Liver (tissue), 8 donors: ENCODE measurements at regions not wholly inside any gene's neighbourhood (a gene's known extent, or its start where the extent isn't known, plus 50 kb on each side); places are given as distances from the start of the nearest gene placed in this dataset.

Source experiments
- DNase-seq: peaks from one replicate; pipeline ENCODE4 v3.0.0-alpha.2; 2017; ENCODE audit warnings: low spot score
- H3K27ac ChIP-seq, 2 donors: one replicate each; pipeline ENCODE4 v1.7.0; 2013; ENCODE audit warnings: inconsistent platforms in 2 of 2, low read length in 2 of 2, control low read depth in 1 of 2, low read depth in 1 of 2, mild to moderate bottlenecking in 1 of 2
- H3K27me3 ChIP-seq, 4 donors: one replicate each; pipeline versions ENCODE4 v1.6.1 to v1.7.0; 2013; ENCODE audit warnings: low read length in 3 of 4, inconsistent platforms in 1 of 4, mild to moderate bottlenecking in 1 of 4, moderate library complexity in 1 of 4; ENCODE audit not compliant: control insufficient read depth in 4 of 4, insufficient read depth in 4 of 4
- H3K36me3 ChIP-seq, 4 donors: one replicate each; pipeline versions ENCODE4 v1.6.1 to v1.7.0; 2013; ENCODE audit warnings: low read length in 3 of 4, mild to moderate bottlenecking in 3 of 4, low read depth in 1 of 4, moderate library complexity in 1 of 4; ENCODE audit not compliant: control insufficient read depth in 4 of 4, insufficient read depth in 3 of 4
- H3K4me1 ChIP-seq, 4 donors: one replicate each; pipeline versions ENCODE4 v1.6.1 to v1.7.0; 2013; ENCODE audit warnings: low read length in 3 of 4, mild to moderate bottlenecking in 3 of 4, moderate library complexity in 1 of 4; ENCODE audit not compliant: control insufficient read depth in 4 of 4, insufficient read depth in 4 of 4
- H3K4me3 ChIP-seq, 3 donors: one replicate each; pipeline versions ENCODE4 v1.6.1 to v1.7.0; 2013; ENCODE audit warnings: low read length in 3 of 3, control low read depth in 1 of 3, low read depth in 1 of 3, mild to moderate bottlenecking in 1 of 3
- H3K9ac ChIP-seq, 2 donors: one replicate each; pipeline ENCODE4 v1.7.0; 2013; ENCODE audit warnings: low read length in 2 of 2, mild to moderate bottlenecking in 2 of 2, moderate library complexity in 2 of 2, control low read depth in 1 of 2, low read depth in 1 of 2
- H3K9me3 ChIP-seq, 4 donors: one replicate each; pipeline versions ENCODE4 v1.6.1 to v1.7.0; 2013; ENCODE audit warnings: low read length in 3 of 4; ENCODE audit not compliant: control insufficient read depth in 4 of 4
- FOXA1 ChIP-seq: IDR thresholded peaks from 2 replicates; pipeline ENCODE4 v1.6.1; 2016; ENCODE audit warnings: antibody characterized with exemption
- FOXA2 ChIP-seq: IDR thresholded peaks from 2 replicates; pipeline ENCODE4 v1.6.1; 2016; ENCODE audit warnings: antibody characterized with exemption
- GABPA ChIP-seq, 2 donors: IDR thresholded peaks in 1 of 2; conservative IDR thresholded peaks in 1 of 2; 2 replicates each; pipeline ENCODE4 v1.6.1; 2016; ENCODE audit warnings: antibody characterized with exemption in 2 of 2, mild to moderate bottlenecking in 1 of 2, moderate library complexity in 1 of 2
- HNF4A ChIP-seq, 2 donors: conservative IDR thresholded peaks; 2 replicates each; pipeline ENCODE4 v1.6.1; 2016; ENCODE audit warnings: antibody characterized with exemption in 2 of 2, mild to moderate bottlenecking in 2 of 2
- HNF4G ChIP-seq: IDR thresholded peaks from 2 replicates; pipeline ENCODE4 v1.6.1; 2016; ENCODE audit warnings: antibody characterized with exemption
- JUND ChIP-seq, 2 donors: IDR thresholded peaks; 2 replicates each; pipeline ENCODE4 v1.6.1; 2016; ENCODE audit warnings: antibody characterized with exemption in 2 of 2
- NR2F2 ChIP-seq: IDR thresholded peaks from 2 replicates; pipeline ENCODE4 v1.6.1; 2016; ENCODE audit warnings: antibody characterized with exemption
- RXRA ChIP-seq, 2 donors: IDR thresholded peaks; 2 replicates each; pipeline ENCODE4 v1.6.1; 2017 to 2018; ENCODE audit warnings: antibody characterized with exemption in 2 of 2, mild to moderate bottlenecking in 1 of 2
- SP1 ChIP-seq: IDR thresholded peaks from 2 replicates; pipeline ENCODE4 v1.6.1; 2018; ENCODE audit warnings: antibody characterized with exemption, mild to moderate bottlenecking
- YY1 ChIP-seq: IDR thresholded peaks from 2 replicates; pipeline ENCODE4 v1.6.1; 2016; ENCODE audit warnings: antibody characterized with exemption, mild to moderate bottlenecking
- WGBS: extraction: QIAGEN DNeasy Blood & Tissue Kit; methylation state at CpG from one replicate; pipeline ENCODE4 v1.1.7; 2013; 5-methylcytosine and 5-hydroxymethylcytosine counted together
- TF ChIP-seq, protein P1 (sequence below): fragments of 150-350 bp; IDR thresholded peaks from 2 replicates; pipeline ENCODE4 v1.5.1; 2017; ENCODE audit warnings: improper control_type of control experiment, low read depth, low read length; ENCODE audit not compliant: missing input control
- TF ChIP-seq, protein P2 (sequence below): IDR thresholded peaks from 2 replicates; pipeline ENCODE4 v1.6.1; 2016; ENCODE audit warnings: antibody characterized with exemption
- TF ChIP-seq, protein P3 (sequence below): IDR thresholded peaks from 2 replicates; pipeline ENCODE4 v1.6.1; 2016; ENCODE audit warnings: antibody characterized with exemption
- donor health status: healthy.
- donor health status: healthy.
- donor health status: healthy.
- donor health status: healthy.
- donor health status: healthy.

DNA sequence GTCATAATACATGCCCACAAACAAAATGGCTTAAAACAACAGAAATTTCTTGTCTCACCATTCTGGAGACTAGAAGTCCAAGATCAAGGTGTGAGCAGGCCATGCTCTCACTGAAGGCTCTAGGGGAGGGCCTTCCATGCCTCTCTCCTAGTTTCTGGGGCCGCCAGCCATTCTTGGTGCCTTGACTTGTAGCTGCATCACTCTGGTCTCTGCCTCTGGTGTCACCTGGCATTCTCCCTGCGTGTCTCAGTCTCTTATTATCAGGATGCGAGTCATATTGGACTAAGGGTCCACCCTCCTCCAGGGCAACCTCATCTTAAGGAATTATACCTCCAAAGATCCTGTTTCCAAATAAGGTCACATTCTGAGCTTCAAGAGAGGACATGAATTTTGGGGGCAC lies 76.1 kb downstream of the KCNF1 start:
- H3K4me1 ChIP-seq, result no peaks in the 10 kb centered on the region
- no peak for DNase-seq
- no peak for TF ChIP-seq JUND (IDR thresholded peaks at IDR 0.05)
- TF ChIP-seq, protein P1, sequence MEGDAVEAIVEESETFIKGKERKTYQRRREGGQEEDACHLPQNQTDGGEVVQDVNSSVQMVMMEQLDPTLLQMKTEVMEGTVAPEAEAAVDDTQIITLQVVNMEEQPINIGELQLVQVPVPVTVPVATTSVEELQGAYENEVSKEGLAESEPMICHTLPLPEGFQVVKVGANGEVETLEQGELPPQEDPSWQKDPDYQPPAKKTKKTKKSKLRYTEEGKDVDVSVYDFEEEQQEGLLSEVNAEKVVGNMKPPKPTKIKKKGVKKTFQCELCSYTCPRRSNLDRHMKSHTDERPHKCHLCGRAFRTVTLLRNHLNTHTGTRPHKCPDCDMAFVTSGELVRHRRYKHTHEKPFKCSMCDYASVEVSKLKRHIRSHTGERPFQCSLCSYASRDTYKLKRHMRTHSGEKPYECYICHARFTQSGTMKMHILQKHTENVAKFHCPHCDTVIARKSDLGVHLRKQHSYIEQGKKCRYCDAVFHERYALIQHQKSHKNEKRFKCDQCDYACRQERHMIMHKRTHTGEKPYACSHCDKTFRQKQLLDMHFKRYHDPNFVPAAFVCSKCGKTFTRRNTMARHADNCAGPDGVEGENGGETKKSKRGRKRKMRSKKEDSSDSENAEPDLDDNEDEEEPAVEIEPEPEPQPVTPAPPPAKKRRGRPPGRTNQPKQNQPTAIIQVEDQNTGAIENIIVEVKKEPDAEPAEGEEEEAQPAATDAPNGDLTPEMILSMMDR, result no peak
- no peak for TF ChIP-seq NR2F2
- TF ChIP-seq HNF4A (conservative IDR thresholded peaks at IDR 0.05), result no peak
- no peak for TF ChIP-seq SP1
- H3K9ac ChIP-seq, result no peak overlapping the region
- H3K27me3 ChIP-seq, result no peaks in the 10 kb centered on the region
- H3K4me3 ChIP-seq, result no peak overlapping the region
- 94% methylated on average over 3 of the region's 3 CpGs for WGBS
- no peaks in the 10 kb centered on the region for H3K9me3 ChIP-seq
- H3K36me3 ChIP-seq, result no peaks in the 10 kb centered on the region
- no peak overlapping the region for H3K27ac ChIP-seq

DNA sequence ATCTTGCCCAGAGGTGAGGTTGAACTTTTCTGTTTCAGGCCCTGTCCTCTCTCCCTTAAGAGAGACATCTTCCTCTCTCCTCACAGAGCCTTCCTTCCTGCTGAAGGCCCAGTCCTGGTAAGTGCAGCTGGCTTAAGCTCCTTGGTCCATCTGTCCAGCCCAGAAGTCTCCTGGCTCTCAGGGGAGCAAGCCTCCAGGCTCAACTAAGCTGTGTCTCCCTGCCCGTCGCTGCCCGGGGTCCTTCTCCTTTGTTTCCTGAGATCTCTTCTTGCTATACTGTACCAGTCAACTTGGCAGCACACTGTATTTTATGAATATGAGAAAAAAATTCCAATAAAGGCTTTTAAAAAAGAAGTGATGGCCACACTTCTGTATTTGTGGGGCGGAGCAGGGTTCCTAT lies 77.4 kb downstream of the KCNF1 start:
- no peak for TF ChIP-seq FOXA2
- TF ChIP-seq RXRA (IDR thresholded peaks at IDR 0.05), result no peak
- no peak for TF ChIP-seq HNF4G
- WGBS, result 97% methylated on average over 4 of the region's 4 CpGs
- no peak for DNase-seq
- Histone ChIP-seq H3K9me3 (no peaks in the 10 kb centered on the region), H3K9ac (no peak overlapping the region), H3K36me3 (no peaks in the 10 kb centered on the region), H3K4me3 (no peak overlapping the region), H3K27me3 (no peaks in the 10 kb centered on the region), H3K4me1 (no peaks in the 10 kb centered on the region), H3K27ac (no peak overlapping the region)

DNA sequence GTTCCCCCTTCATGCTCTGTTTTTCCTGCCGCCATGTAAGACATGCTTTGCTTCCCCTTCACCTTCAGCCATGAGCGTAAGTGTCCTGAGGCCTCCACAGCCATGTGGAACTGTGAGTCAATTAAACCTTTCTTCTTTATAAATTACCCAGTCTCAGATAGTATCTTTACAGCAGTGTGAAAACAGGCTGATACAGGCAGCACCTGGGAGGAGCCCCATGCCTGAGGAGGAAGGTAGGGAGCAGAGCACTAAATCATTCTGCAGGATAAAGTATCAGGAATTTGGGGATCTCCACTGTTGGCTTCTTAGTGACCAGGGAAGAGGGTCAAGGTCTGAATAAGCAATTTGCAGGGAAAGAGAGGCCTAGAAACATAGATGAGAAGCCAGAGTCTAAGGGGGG lies 78.0 kb downstream of the KCNF1 start:
- no peak overlapping the region for H3K4me3 ChIP-seq
- H3K4me1 ChIP-seq, result no peaks in the 10 kb centered on the region
- H3K9ac ChIP-seq, result no peak overlapping the region
- no peaks in the 10 kb centered on the region for H3K27me3 ChIP-seq
- DNase-seq, result no peak
- TF ChIP-seq, protein P2, sequence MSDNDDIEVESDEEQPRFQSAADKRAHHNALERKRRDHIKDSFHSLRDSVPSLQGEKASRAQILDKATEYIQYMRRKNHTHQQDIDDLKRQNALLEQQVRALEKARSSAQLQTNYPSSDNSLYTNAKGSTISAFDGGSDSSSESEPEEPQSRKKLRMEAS, result no peak
- TF ChIP-seq JUND (IDR thresholded peaks at IDR 0.05) (no peak), YY1 (no peak), GABPA (IDR thresholded peaks at IDR 0.05 in 1 of 2, conservative IDR thresholded peaks at IDR 0.05 in 1 of 2) (no peak), HNF4G (no peak), NR2F2 (no peak), HNF4A (conservative IDR thresholded peaks at IDR 0.05) (no peak), FOXA1 (no peak)
- TF ChIP-seq, protein P1, result no peak
- TF ChIP-seq, protein P3, sequence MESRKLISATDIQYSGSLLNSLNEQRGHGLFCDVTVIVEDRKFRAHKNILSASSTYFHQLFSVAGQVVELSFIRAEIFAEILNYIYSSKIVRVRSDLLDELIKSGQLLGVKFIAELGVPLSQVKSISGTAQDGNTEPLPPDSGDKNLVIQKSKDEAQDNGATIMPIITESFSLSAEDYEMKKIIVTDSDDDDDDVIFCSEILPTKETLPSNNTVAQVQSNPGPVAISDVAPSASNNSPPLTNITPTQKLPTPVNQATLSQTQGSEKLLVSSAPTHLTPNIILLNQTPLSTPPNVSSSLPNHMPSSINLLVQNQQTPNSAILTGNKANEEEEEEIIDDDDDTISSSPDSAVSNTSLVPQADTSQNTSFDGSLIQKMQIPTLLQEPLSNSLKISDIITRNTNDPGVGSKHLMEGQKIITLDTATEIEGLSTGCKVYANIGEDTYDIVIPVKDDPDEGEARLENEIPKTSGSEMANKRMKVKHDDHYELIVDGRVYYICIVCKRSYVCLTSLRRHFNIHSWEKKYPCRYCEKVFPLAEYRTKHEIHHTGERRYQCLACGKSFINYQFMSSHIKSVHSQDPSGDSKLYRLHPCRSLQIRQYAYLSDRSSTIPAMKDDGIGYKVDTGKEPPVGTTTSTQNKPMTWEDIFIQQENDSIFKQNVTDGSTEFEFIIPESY, result no peak
- no peaks in the 10 kb centered on the region for H3K9me3 ChIP-seq
- 97% methylated on average over 2 of the region's 2 CpGs for WGBS
- no peak overlapping the region for H3K27ac ChIP-seq
- H3K36me3 ChIP-seq, result no peaks in the 10 kb centered on the region
